IMR-90 (cell line): ENCODE measurements at regions not wholly inside any gene's neighbourhood (a gene's known extent, or its start where the extent isn't known, plus 50 kb on each side); places are given as distances from the start of the nearest gene placed in this dataset.

Experiments
- ATAC-seq: fragments of 200-7000 bp; cut with Tn5 transposase; 2 replicates; pipeline ENCODE4 v1.9.1; 2020; ENCODE audit warnings: low read depth, mild to moderate bottlenecking, moderate library complexity
- BruUV-seq: library from RNA; stranded (reverse); fragments of 400-500 nt; replicated peaks from 2 replicates; lab custom pipeline; 2021; lab: Mats Ljungman, UMichigan
- CTCF ChIA-PET: fragments of 300-600 bp; formaldehyde crosslinking; extraction: SDS; loops from one replicate; lab custom pipeline; 2021; ENCODE audit warnings: antibody characterized with exemption; lab: Yijun Ruan, JAX
- POLR2A ChIA-PET: fragments of 300-600 bp; sonication (Branson Sonifier 250); formaldehyde crosslinking; loops from one replicate; lab custom pipeline; 2022; ENCODE audit warnings: antibody characterized with exemption; ENCODE audit not compliant: unreplicated experiment; lab: Charles Lee
- DNase-seq: peaks from one replicate; pipeline ENCODE4 v3.0.0; 2013
- H2AFZ ChIP-seq: replicated peaks from 2 replicates; pipeline ENCODE3; 2013; ENCODE audit warnings: low read length, mild to moderate bottlenecking; ENCODE audit not compliant: poor library complexity
- H2AK5ac ChIP-seq: 2 replicates; pipeline ENCODE4 v1.6.1; 2013; ENCODE audit warnings: low read depth, low read length, inconsistent platforms
- H2AK9ac ChIP-seq: replicated peaks from 2 replicates; pipeline ENCODE3; 2013; ENCODE audit warnings: mild to moderate bottlenecking, low read depth, low read length, moderate library complexity; ENCODE audit not compliant: poor library complexity
- H2BK120ac ChIP-seq: 2 replicates; pipeline ENCODE4 v1.6.1; 2013; ENCODE audit warnings: low read depth, low read length, inconsistent platforms
- H2BK15ac ChIP-seq: 3 replicates; pipeline ENCODE4 v1.6.1; 2013; ENCODE audit warnings: low read depth, low read length, inconsistent platforms
- H2BK20ac ChIP-seq: 2 replicates; pipeline ENCODE4 v1.6.1; 2013; ENCODE audit warnings: low read depth, mild to moderate bottlenecking, inconsistent platforms, low read length, moderate library complexity
- H2BK5ac ChIP-seq: 2 replicates; pipeline ENCODE4 v1.6.1; 2013; ENCODE audit warnings: mild to moderate bottlenecking, low read depth, low read length, inconsistent platforms; ENCODE audit not compliant: poor library complexity, severe bottlenecking
- H3K14ac ChIP-seq: replicated peaks from 2 replicates; pipeline ENCODE4 v1.6.1; 2013; ENCODE audit warnings: low read depth, low read length, inconsistent platforms
- H3K18ac ChIP-seq: 2 replicates; pipeline ENCODE4 v1.6.1; 2013; ENCODE audit warnings: low read depth, low read length, control low read depth
- H3K23ac ChIP-seq: 2 replicates; pipeline ENCODE4 v1.6.1; 2013; ENCODE audit warnings: low read depth, low read length, inconsistent platforms
- H3K27ac ChIP-seq: 2 replicates; pipeline ENCODE4 v1.5.1; 2013; ENCODE audit warnings: mild to moderate bottlenecking, control low read depth, low read length; ENCODE audit not compliant: insufficient read depth
- H3K27me3 ChIP-seq: 2 replicates; pipeline ENCODE4 v1.6.1; 2013; ENCODE audit warnings: low read length; ENCODE audit not compliant: control insufficient read depth, insufficient read depth
- H3K36me3 ChIP-seq: 2 replicates; pipeline ENCODE4 v1.6.1; 2013; ENCODE audit warnings: low read length, mixed read lengths; ENCODE audit not compliant: control insufficient read depth, insufficient read depth
- H3K4ac ChIP-seq: 2 replicates; pipeline ENCODE4 v1.6.1; 2013; ENCODE audit warnings: low read depth, low read length, inconsistent platforms
- H3K4me1 ChIP-seq: 2 replicates; pipeline ENCODE4 v1.6.1; 2013; ENCODE audit warnings: low read length, mixed read lengths; ENCODE audit not compliant: control insufficient read depth, insufficient read depth
- H3K4me2 ChIP-seq: 2 replicates; pipeline ENCODE4 v1.6.1; 2013; ENCODE audit warnings: low read depth, mild to moderate bottlenecking, control low read depth, low read length, moderate library complexity
- H3K4me3 ChIP-seq: 2 replicates; pipeline ENCODE4 v1.5.1; 2013; ENCODE audit warnings: low read depth, mild to moderate bottlenecking, control low read depth, low read length, moderate library complexity; ENCODE audit not compliant: insufficient read depth
- H3K56ac ChIP-seq: 2 replicates; pipeline ENCODE4 v1.6.1; 2013; ENCODE audit warnings: low read length, inconsistent platforms; ENCODE audit not compliant: insufficient read depth; ENCODE audit errors: extremely low read depth
- H3K79me1 ChIP-seq, 2 experiments: 2 replicates each; pipeline ENCODE4 v1.6.1; 2013; ENCODE audit warnings: low read length in 2 of 2, inconsistent platforms in 1 of 2, low read depth in 1 of 2
- H3K9ac ChIP-seq: 2 replicates; pipeline ENCODE4 v1.6.1; 2013; ENCODE audit warnings: low read depth, low read length, control low read depth
- H3K9me1 ChIP-seq: 2 replicates; pipeline ENCODE4 v1.6.1; 2013; ENCODE audit warnings: low read length, inconsistent platforms; ENCODE audit not compliant: insufficient read depth
- H3K9me3 ChIP-seq: 2 replicates; pipeline ENCODE4 v1.6.1; 2013; ENCODE audit warnings: low read length; ENCODE audit not compliant: control insufficient read depth, insufficient read depth
- H4K20me1 ChIP-seq: 2 replicates; pipeline ENCODE4 v1.6.1; 2013; ENCODE audit warnings: low read length, inconsistent platforms; ENCODE audit not compliant: insufficient read depth
- H4K5ac ChIP-seq: 2 replicates; pipeline ENCODE4 v1.6.1; 2013; ENCODE audit warnings: mild to moderate bottlenecking, low read depth, low read length, control low read depth
- H4K8ac ChIP-seq, 2 experiments: 2 replicates each; pipeline ENCODE4 v1.6.1; 2013; ENCODE audit warnings: low read depth in 2 of 2, low read length in 2 of 2, control low read depth in 1 of 2, inconsistent platforms in 1 of 2
- H4K91ac ChIP-seq: 2 replicates; pipeline ENCODE4 v1.6.1; 2013; ENCODE audit warnings: low read depth, low read length, inconsistent platforms; ENCODE audit not compliant: insufficient read depth
- BHLHE40 ChIP-seq: fragments of 150-350 bp; IDR thresholded peaks from 2 replicates; pipeline ENCODE4 v1.6.1; 2016; ENCODE audit warnings: mild to moderate bottlenecking, low read depth, low read length
- CEBPB ChIP-seq: IDR thresholded peaks from 2 replicates; pipeline ENCODE4 v1.6.1; 2012; ENCODE audit warnings: low read depth, low read length, improper control_type of control experiment
- CHD1 ChIP-seq: IDR thresholded peaks from 2 replicates; pipeline ENCODE4 v1.6.1; 2012; ENCODE audit warnings: low read depth, low read length, improper control_type of control experiment
- ELK1 ChIP-seq: fragments of 150-350 bp; IDR thresholded peaks from 2 replicates; pipeline ENCODE4 v1.6.1; 2016; ENCODE audit warnings: low read depth, mild to moderate bottlenecking, low read length, moderate library complexity, borderline replicate concordance
- FOS ChIP-seq: fragments of 150-350 bp; IDR thresholded peaks from 2 replicates; pipeline ENCODE4 v1.6.1; 2016; ENCODE audit warnings: low read depth, low read length
- MAFK ChIP-seq: IDR thresholded peaks from 2 replicates; pipeline ENCODE4 v1.6.1; 2012; ENCODE audit warnings: low read depth, low read length, improper control_type of control experiment
- MAZ ChIP-seq: IDR thresholded peaks from 2 replicates; pipeline ENCODE4 v1.6.1; 2012; ENCODE audit warnings: low read depth, mild to moderate bottlenecking, low read length, improper control_type of control experiment, moderate library complexity, borderline replicate concordance
- MXI1 ChIP-seq: IDR thresholded peaks from 2 replicates; pipeline ENCODE4 v1.6.1; 2012; ENCODE audit warnings: low read depth, mild to moderate bottlenecking, low read length, moderate library complexity, borderline replicate concordance
- NFE2L2 ChIP-seq: fragments of 150-350 bp; IDR thresholded peaks from 2 replicates; pipeline ENCODE4 v1.6.1; 2016; ENCODE audit warnings: low read depth, mild to moderate bottlenecking, low read length
- POLR2A ChIP-seq: IDR thresholded peaks from 2 replicates; pipeline ENCODE4 v1.6.1; 2012; ENCODE audit warnings: mild to moderate bottlenecking, low read depth, low read length
- RAD21 ChIP-seq: IDR thresholded peaks from 2 replicates; pipeline ENCODE4 v1.6.1; 2012; ENCODE audit warnings: low read length, improper control_type of control experiment
- RCOR1 ChIP-seq: IDR thresholded peaks from 2 replicates; pipeline ENCODE4 v1.6.1; 2012; ENCODE audit warnings: mild to moderate bottlenecking, low read length, improper control_type of control experiment; ENCODE audit not compliant: insufficient replicate concordance
- RFX5 ChIP-seq: IDR thresholded peaks from 2 replicates; pipeline ENCODE4 v1.8.0; 2012; ENCODE audit warnings: low read depth, mild to moderate bottlenecking, low read length, moderate library complexity
- SMC3 ChIP-seq: fragments of 150-350 bp; IDR thresholded peaks from 2 replicates; pipeline ENCODE4 v1.6.1; 2016; ENCODE audit warnings: low read depth, mild to moderate bottlenecking, antibody characterized with exemption, low read length, moderate library complexity
- WGBS, 2 experiments: methylation state at CpG; one replicate each; pipeline versions ENCODE4 v1.1.5 to v1.1.7; 2013; ENCODE audit warnings: missing lambda C conversion rate in 2 of 2; ENCODE audit not compliant: insufficient read length in 1 of 2; ENCODE audit errors: extremely low coverage in 2 of 2; 5-methylcytosine and 5-hydroxymethylcytosine counted together
- dilution Hi-C: fragments of 300-500 bp; cut with HindIII; formaldehyde crosslinking; loops from one replicate; pipeline ENCODE4 v1.14.3; 2018; ENCODE audit warnings: low sequenced_read_pairs; ENCODE audit not compliant: unreplicated experiment
- in situ Hi-C: fragments of 300-500 bp; cut with MboI; formaldehyde crosslinking; loops from 3 replicates; pipeline ENCODE4 v1.14.3; 2019; ENCODE audit warnings: low sequenced_read_pairs, inconsistent platforms, mixed read lengths
- intact Hi-C: fragments of 100-400 bp; cut with micrococcal nuclease; formaldehyde crosslinking; loops from 2 replicates; pipeline ENCODE4 v1.10.0; 2022
- TF ChIP-seq, protein P1 (sequence below): conservative IDR thresholded peaks from 2 replicates; pipeline ENCODE4 v1.5.1; 2012; ENCODE audit warnings: mild to moderate bottlenecking, low read depth, low read length, improper control_type of control experiment

DNA sequence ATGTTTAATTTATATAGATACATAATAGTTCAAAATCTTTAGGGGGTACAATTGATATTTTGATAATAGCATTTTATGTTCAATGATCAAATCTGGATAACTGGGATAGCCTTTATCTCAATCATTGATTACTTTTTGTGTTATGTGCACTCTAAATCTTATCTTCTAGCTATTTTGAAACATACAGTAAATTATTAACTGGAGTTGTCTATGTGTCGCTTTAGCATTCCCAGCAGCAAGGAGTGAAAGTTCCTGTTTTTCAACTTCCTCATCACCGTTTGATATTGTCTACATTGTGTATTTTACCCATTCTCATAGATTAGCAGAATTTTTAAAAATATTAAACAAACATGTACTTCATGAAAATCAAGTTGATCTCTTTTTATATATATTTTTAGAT is 1207.4 kb downstream of the TMEM121 start:
- POLR2A ChIA-PET = no interaction called here
- Histone ChIP-seq H4K8ac (no peak overlapping the region), H3K4me3 (no peak overlapping the region), H3K27ac (no peak overlapping the region), H3K56ac (no peak overlapping the region), H3K4ac (no peak overlapping the region), H4K5ac (no peak overlapping the region), H2BK5ac (no peak overlapping the region), H2AFZ (no peak overlapping the region), H3K23ac (no peak overlapping the region), H2BK15ac (no peak overlapping the region), H3K9me3 (peaks cover 18% of the 10 kb centered on the region), H2BK20ac (no peak overlapping the region), H3K4me2 (no peak overlapping the region), H3K4me1 (no peaks in the 10 kb centered on the region), H3K9ac (no peak overlapping the region), H3K14ac (no peak overlapping the region), H2AK9ac (no peak overlapping the region), H3K18ac (no peak overlapping the region), H3K79me1 (no peaks in the 10 kb centered on the region), H4K20me1 (no peaks in the 10 kb centered on the region), H3K9me1 (no peaks in the 10 kb centered on the region), H2BK120ac (no peak overlapping the region), H2AK5ac (no peak overlapping the region), H3K36me3 (no peaks in the 10 kb centered on the region), H4K91ac (no peak overlapping the region), H3K27me3 (no peaks in the 10 kb centered on the region)
- ATAC-seq (no peak), DNase-seq (no peak)
- intact Hi-C loops (no loop called here), in situ Hi-C loops (no loop called here), dilution Hi-C loops (no loop called here)
- TF ChIP-seq FOS = no peak
- no peak for TF ChIP-seq NFE2L2
- no peak for TF ChIP-seq CEBPB
- TF ChIP-seq ELK1 = no peak
- TF ChIP-seq, protein P1, sequence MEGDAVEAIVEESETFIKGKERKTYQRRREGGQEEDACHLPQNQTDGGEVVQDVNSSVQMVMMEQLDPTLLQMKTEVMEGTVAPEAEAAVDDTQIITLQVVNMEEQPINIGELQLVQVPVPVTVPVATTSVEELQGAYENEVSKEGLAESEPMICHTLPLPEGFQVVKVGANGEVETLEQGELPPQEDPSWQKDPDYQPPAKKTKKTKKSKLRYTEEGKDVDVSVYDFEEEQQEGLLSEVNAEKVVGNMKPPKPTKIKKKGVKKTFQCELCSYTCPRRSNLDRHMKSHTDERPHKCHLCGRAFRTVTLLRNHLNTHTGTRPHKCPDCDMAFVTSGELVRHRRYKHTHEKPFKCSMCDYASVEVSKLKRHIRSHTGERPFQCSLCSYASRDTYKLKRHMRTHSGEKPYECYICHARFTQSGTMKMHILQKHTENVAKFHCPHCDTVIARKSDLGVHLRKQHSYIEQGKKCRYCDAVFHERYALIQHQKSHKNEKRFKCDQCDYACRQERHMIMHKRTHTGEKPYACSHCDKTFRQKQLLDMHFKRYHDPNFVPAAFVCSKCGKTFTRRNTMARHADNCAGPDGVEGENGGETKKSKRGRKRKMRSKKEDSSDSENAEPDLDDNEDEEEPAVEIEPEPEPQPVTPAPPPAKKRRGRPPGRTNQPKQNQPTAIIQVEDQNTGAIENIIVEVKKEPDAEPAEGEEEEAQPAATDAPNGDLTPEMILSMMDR = no peak
- no peak for TF ChIP-seq RFX5
- no peak for TF ChIP-seq CHD1
- no peak for TF ChIP-seq SMC3
- TF ChIP-seq RCOR1 = no peak
- no peak for TF ChIP-seq BHLHE40
- no peak for TF ChIP-seq MAFK
- TF ChIP-seq RAD21 = no peak
- no peak for TF ChIP-seq POLR2A
- TF ChIP-seq MXI1 = no peak
- TF ChIP-seq MAZ = no peak
- WGBS, 2 experiments = no CpG with 5 or more reads among the region's 2 CpGs
- CTCF ChIA-PET = no interaction called here
- BruUV-seq = no TSS peak
